GM19025 (cell line): ENCODE measurements at regions not wholly inside any gene's neighbourhood (a gene's known extent, or its start where the extent isn't known, plus 50 kb on each side); places are given as distances from the start of the nearest gene placed in this dataset.
"Not testable (repeated sequence)": the region's sequence is repeated elsewhere in the genome, so short reads cannot be mapped to it uniquely, and the experiment has no call there.

Experiments used
- ATAC-seq: cut with Tn5 transposase; IDR thresholded peaks from one replicate; pipeline ENCODE4 v1.9.1; 2021; ENCODE audit warnings: mild to moderate bottlenecking, low read depth, moderate library complexity; ENCODE audit not compliant: unreplicated experiment

GRCh38 chr11:109480251-109480650 is 58.3 kb downstream of the C11orf87 start:
- no peak for ATAC-seq

GRCh38 chr11:109486129-109486528 is 64.1 kb downstream of the C11orf87 start:
- ATAC-seq, result no peak

- ATAC-seq, result no peak
These were observed 69.1 kb downstream of the C11orf87 start for GRCh38 chr11:109490953-109491635.

GRCh38 chr11:109506115-109506514 is 84.1 kb downstream of the C11orf87 start:
- ATAC-seq, result no peak

GRCh38 chr11:109507331-109507730 is 85.3 kb downstream of the C11orf87 start:
- ATAC-seq, result no peak

GRCh38 chr11:109507836-109508561 is 86.0 kb downstream of the C11orf87 start:
- no peak for ATAC-seq

- ATAC-seq, result no peak
These were observed 87.0 kb downstream of the C11orf87 start for GRCh38 chr11:109508943-109509342.

GRCh38 chr11:109510316-109510715 is 88.3 kb downstream of the C11orf87 start:
- no peak for ATAC-seq

GRCh38 chr11:109511598-109511997 is 89.6 kb downstream of the C11orf87 start:
- no peak for ATAC-seq

GRCh38 chr11:109512249-109512648 is 90.3 kb downstream of the C11orf87 start:
- ATAC-seq, result no peak

GRCh38 chr11:109512680-109513079 is 90.7 kb downstream of the C11orf87 start:
- ATAC-seq, result no peak

- no peak for ATAC-seq
These were observed 92.5 kb downstream of the C11orf87 start for GRCh38 chr11:109514313-109515018.

GRCh38 chr11:109519253-109519652 is 97.3 kb downstream of the C11orf87 start:
- no peak for ATAC-seq

- ATAC-seq, result no peak
These were observed 99.6 kb downstream of the C11orf87 start for GRCh38 chr11:109521571-109522086.

GRCh38 chr11:109522116-109522755 is 100.2 kb downstream of the C11orf87 start:
- ATAC-seq, result no peak

GRCh38 chr11:109525636-109526035 is 103.6 kb downstream of the C11orf87 start:
- not testable (repeated sequence) for ATAC-seq

GRCh38 chr11:109526061-109526460 is 104.1 kb downstream of the C11orf87 start:
- no peak for ATAC-seq

- no peak for ATAC-seq
These were observed 104.9 kb downstream of the C11orf87 start for GRCh38 chr11:109526931-109527330.

- ATAC-seq, result no peak
These were observed 105.5 kb downstream of the C11orf87 start for GRCh38 chr11:109527496-109527895.

GRCh38 chr11:109547356-109548027 is 125.5 kb downstream of the C11orf87 start:
- no peak for ATAC-seq
